SJSA1 (cell line): ENCODE measurements at regions not wholly inside any gene's neighbourhood (a gene's known extent, or its start where the extent isn't known, plus 50 kb on each side); places are given as distances from the start of the nearest gene placed in this dataset.

ENCODE experiments used
- DNase-seq, 2 experiments: peaks; one replicate each; pipeline ENCODE4 v3.0.0-alpha.2; 2015 to 2020; ENCODE audit warnings: low spot score in 2 of 2, low read depth in 1 of 2
- H3K27ac ChIP-seq: fragments of 250-450 bp; sonication (Bioruptor Pico); 2 replicates; pipeline ENCODE4 v1.5.1; 2020; ENCODE audit warnings: mild to moderate bottlenecking, moderate library complexity
- H3K27me3 ChIP-seq: fragments of 250-450 bp; sonication (Bioruptor Pico); replicated peaks from 2 replicates; pipeline ENCODE4 v1.5.1; 2020; ENCODE audit warnings: mild to moderate bottlenecking, moderate library complexity
- H3K36me3 ChIP-seq: fragments of 250-450 bp; sonication (Bioruptor Pico); 2 replicates; pipeline ENCODE4 v1.5.1; 2020; ENCODE audit warnings: mild to moderate bottlenecking
- H3K4me1 ChIP-seq: fragments of 250-450 bp; sonication (Bioruptor Pico); replicated peaks from 2 replicates; pipeline ENCODE4 v1.6.1; 2021; ENCODE audit warnings: mild to moderate bottlenecking
- H3K4me3 ChIP-seq: fragments of 250-450 bp; sonication (Bioruptor Pico); 2 replicates; pipeline ENCODE4 v1.5.1; 2020; ENCODE audit warnings: mild to moderate bottlenecking
- H3K9me3 ChIP-seq: fragments of 250-450 bp; sonication (Bioruptor Pico); replicated peaks from 2 replicates; pipeline ENCODE4 v1.5.1; 2020; ENCODE audit warnings: mild to moderate bottlenecking

GRCh38 chr3:124257336-124257864 lies 265.5 kb upstream of the ROPN1 start:
- H3K9me3 ChIP-seq, result no peaks in the 10 kb centered on the region
- H3K4me3 ChIP-seq, result no peak overlapping the region
- H3K27me3 ChIP-seq, result no peaks in the 10 kb centered on the region
- DNase-seq, result no peak
- peaks cover 22% of the 10 kb centered on the region for H3K4me1 ChIP-seq
- H3K27ac ChIP-seq, result no peak overlapping the region
- H3K36me3 ChIP-seq, result no peaks in the 10 kb centered on the region

GRCh38 chr3:124258057-124258500 lies 266.2 kb upstream of the ROPN1 start:
- no peaks in the 10 kb centered on the region for H3K36me3 ChIP-seq
- H3K9me3 ChIP-seq, result no peaks in the 10 kb centered on the region
- DNase-seq, result no peak
- no peaks in the 10 kb centered on the region for H3K27me3 ChIP-seq
- H3K4me1 ChIP-seq, result peaks cover 29% of the 10 kb centered on the region
- H3K4me3 ChIP-seq, result no peak overlapping the region
- H3K27ac ChIP-seq, result no peak overlapping the region

DNA sequence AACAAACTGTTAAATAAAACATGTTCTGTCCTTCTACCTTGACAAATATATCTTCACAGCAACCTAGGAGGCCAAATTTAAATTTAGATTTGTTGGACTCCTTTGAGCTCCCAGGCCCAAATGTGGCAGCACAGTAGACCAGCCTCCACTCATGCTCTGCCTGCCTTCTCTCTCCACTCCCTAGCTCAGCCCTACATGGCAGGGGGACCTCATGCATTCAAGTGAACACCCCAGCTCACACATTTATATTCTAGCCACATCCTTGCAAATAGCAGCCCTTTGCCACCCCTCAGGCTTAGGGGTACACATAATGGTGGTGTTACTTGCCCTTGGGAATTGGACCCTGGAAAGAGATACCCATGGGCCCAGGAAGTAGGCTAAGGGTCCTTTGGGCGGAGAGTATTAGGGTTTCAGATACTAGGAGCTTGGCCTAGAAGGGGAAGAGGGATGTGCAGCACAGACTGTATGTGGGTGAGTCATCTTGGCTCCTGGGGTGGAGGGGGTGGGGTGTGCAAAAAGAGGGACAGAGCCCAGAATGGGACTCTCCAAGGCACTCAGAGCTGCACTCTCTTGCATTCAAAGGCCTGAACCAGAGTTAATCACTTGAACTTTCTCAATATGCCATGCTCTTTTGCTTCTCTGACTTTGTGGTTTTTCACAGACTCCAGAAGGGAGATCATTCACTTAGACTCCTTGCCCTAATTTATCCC lies 268.4 kb upstream of the ROPN1 start:
- Histone ChIP-seq H3K36me3 (no peaks in the 10 kb centered on the region), H3K27ac (no peak overlapping the region), H3K27me3 (no peaks in the 10 kb centered on the region), H3K4me3 (no peak overlapping the region), H3K4me1 (peaks cover 35% of the 10 kb centered on the region), H3K9me3 (no peaks in the 10 kb centered on the region)
- DNase-seq, result peak; percentile 44 to 70

- Histone ChIP-seq H3K27ac (no peak overlapping the region), H3K4me3 (no peak overlapping the region), H3K4me1 (peaks cover 36% of the 10 kb centered on the region), H3K9me3 (no peaks in the 10 kb centered on the region), H3K36me3 (0 out of 2 replicates have a peak, but pooled peaks cover 2% of the 10 kb centered on the region), H3K27me3 (no peaks in the 10 kb centered on the region)
- no peak for DNase-seq
Measured at GRCh38 chr3:124261306-124261705, 269.4 kb upstream of the ROPN1 start.

- peak; percentile 64 to 65 for DNase-seq
- H3K9me3 ChIP-seq, result no peaks in the 10 kb centered on the region
- H3K4me3 ChIP-seq, result no peak overlapping the region
- H3K27ac ChIP-seq, result peak overlapping the region; percentile 64
- H3K4me1 ChIP-seq, result peaks cover 42% of the 10 kb centered on the region
- 0 out of 2 replicates have a peak, but pooled peaks cover 2% of the 10 kb centered on the region for H3K36me3 ChIP-seq
- no peaks in the 10 kb centered on the region for H3K27me3 ChIP-seq
Measured at GRCh38 chr3:124263168-124263567, 271.2 kb upstream of the ROPN1 start.

DNA sequence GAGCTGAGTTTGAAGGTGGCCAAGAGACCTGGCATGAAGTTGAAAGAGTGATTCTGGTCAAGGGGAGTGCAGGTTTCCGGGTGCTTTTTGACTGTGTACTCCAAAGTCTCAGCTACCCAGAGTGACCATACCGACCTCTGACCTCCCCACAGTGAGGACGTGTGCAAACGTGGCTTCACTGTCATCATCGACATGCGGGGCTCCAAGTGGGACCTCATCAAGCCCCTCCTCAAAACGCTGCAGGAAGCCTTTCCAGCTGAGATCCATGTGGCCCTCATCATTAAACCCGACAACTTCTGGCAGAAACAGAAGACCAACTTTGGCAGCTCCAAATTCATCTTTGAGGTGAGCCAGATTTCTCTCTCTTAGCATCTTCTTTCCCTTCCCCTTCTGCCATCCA lies 272.4 kb upstream of the ROPN1 start:
- H3K4me3 ChIP-seq, result no peak overlapping the region
- peaks cover 42% of the 10 kb centered on the region for H3K4me1 ChIP-seq
- 0 out of 2 replicates have a peak, but pooled peaks cover 2% of the 10 kb centered on the region for H3K36me3 ChIP-seq
- no peaks in the 10 kb centered on the region for H3K27me3 ChIP-seq
- DNase-seq, result no peak
- no peaks in the 10 kb centered on the region for H3K9me3 ChIP-seq
- H3K27ac ChIP-seq, result no peak overlapping the region

GRCh38 chr3:124266487-124266886 lies 274.6 kb upstream of the ROPN1 start:
- no peaks in the 10 kb centered on the region for H3K27me3 ChIP-seq
- peak in 1 of 2 experiments; percentile 33 for DNase-seq
- H3K36me3 ChIP-seq, result 0 out of 2 replicates have a peak, but pooled peaks cover 2% of the 10 kb centered on the region
- peaks cover 25% of the 10 kb centered on the region for H3K4me1 ChIP-seq
- H3K9me3 ChIP-seq, result no peaks in the 10 kb centered on the region
- H3K27ac ChIP-seq, result no peak overlapping the region
- H3K4me3 ChIP-seq, result no peak overlapping the region

DNA sequence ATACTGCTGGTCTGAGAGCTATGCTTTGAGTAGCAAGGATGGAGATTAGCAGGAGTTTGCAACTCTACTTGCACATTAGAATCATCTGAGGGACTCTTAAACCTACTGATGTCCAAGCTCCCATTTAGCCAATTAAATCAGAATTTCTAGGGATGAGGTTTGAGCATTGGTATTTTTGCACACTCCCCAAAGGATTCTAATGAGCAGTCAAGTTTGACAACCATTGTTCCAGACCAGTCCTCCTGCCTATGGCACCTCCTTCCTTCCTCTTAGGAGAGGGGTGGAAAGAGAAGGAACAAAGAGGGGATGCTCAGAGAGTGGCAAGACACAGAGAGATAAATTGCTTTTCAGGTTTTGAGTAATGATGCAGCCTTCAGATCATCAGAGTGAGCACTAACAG lies 275.5 kb upstream of the ROPN1 start:
- Histone ChIP-seq H3K27me3 (no peaks in the 10 kb centered on the region), H3K27ac (no peak overlapping the region), H3K4me1 (peaks cover 27% of the 10 kb centered on the region), H3K36me3 (0 out of 2 replicates have a peak, but pooled peaks cover 2% of the 10 kb centered on the region), H3K9me3 (no peaks in the 10 kb centered on the region), H3K4me3 (no peak overlapping the region)
- no peak for DNase-seq

- H3K9me3 ChIP-seq, result no peaks in the 10 kb centered on the region
- H3K36me3 ChIP-seq, result 0 out of 2 replicates have a peak, but pooled peaks cover 2% of the 10 kb centered on the region
- H3K4me3 ChIP-seq, result no peak overlapping the region
- H3K27ac ChIP-seq, result no peak overlapping the region
- no peaks in the 10 kb centered on the region for H3K27me3 ChIP-seq
- peaks cover 27% of the 10 kb centered on the region for H3K4me1 ChIP-seq
- no peak for DNase-seq
Measured at GRCh38 chr3:124268355-124268754, 276.4 kb upstream of the ROPN1 start.

DNA sequence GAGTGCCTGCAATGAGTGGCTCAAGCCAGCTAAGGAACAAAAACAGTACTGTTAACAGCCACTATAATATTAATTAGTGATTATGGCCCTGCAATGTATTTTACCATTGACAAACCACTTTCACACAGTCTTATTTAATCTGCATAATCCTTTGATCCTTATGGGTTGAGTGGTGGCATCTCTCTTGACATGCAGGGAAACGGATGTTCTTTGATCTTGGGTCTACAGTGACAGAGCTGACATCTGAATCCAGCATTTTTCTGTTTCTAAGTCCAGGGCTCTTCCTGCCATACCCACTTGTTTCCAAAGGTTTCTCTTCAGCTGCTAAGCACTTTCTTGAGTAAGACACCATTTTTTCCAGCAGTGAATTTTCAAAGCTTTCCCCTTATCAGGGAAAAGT lies 277.7 kb upstream of the ROPN1 start:
- Histone ChIP-seq H3K27me3 (no peaks in the 10 kb centered on the region), H3K4me3 (no peak overlapping the region), H3K36me3 (0 out of 2 replicates have a peak, but pooled peaks cover 2% of the 10 kb centered on the region), H3K4me1 (peaks cover 24% of the 10 kb centered on the region), H3K9me3 (no peaks in the 10 kb centered on the region), H3K27ac (no peak overlapping the region)
- no peak for DNase-seq

DNA sequence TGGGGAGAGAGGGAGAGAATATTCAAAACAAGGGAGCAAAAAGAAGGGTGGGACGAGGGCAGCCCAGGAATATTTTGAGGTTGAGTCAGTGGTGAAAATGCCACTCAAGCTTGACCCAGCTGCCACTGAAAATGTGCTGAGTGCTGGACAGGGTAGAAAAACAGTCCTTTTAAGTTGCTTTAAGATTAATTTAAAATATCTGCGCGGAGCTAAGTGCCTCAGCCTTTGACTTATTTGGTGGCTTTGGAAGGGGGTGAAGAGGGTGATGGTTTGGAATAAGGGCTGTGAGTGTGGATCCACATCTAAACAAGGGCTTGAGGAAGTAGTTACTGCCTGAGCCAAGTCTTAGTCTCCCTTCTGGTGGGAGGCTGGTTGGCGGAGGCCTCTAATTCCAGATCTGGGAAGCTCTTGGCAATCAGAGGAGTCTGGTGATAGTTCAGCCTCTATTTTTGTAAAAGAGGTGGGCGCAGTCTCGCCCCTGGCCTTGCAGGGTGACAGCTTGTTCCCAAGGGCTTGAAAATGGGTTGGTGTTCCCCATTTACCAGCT lies 280.8 kb upstream of the ROPN1 start:
- H3K27ac ChIP-seq, result peak overlapping the region; percentile 10; the same call in 1 of the 2 replicates
- no peak overlapping the region for H3K4me3 ChIP-seq
- H3K4me1 ChIP-seq, result peaks cover 22% of the 10 kb centered on the region
- H3K27me3 ChIP-seq, result no peaks in the 10 kb centered on the region
- peak in 1 of 2 experiments; percentile 41 for DNase-seq
- H3K9me3 ChIP-seq, result no peaks in the 10 kb centered on the region
- no peaks in the 10 kb centered on the region for H3K36me3 ChIP-seq

GRCh38 chr3:124273651-124274050 lies 281.7 kb upstream of the ROPN1 start:
- DNase-seq, result no peak
- H3K36me3 ChIP-seq, result no peaks in the 10 kb centered on the region
- no peaks in the 10 kb centered on the region for H3K9me3 ChIP-seq
- no peak overlapping the region for H3K4me3 ChIP-seq
- peaks cover 22% of the 10 kb centered on the region for H3K4me1 ChIP-seq
- H3K27ac ChIP-seq, result no peak overlapping the region
- no peaks in the 10 kb centered on the region for H3K27me3 ChIP-seq

- Histone ChIP-seq H3K36me3 (no peaks in the 10 kb centered on the region), H3K4me1 (peaks cover 22% of the 10 kb centered on the region), H3K9me3 (no peaks in the 10 kb centered on the region), H3K4me3 (no peak overlapping the region), H3K27me3 (no peaks in the 10 kb centered on the region), H3K27ac (no peak overlapping the region)
- no peak for DNase-seq
Measured at GRCh38 chr3:124274051-124274450, 282.1 kb upstream of the ROPN1 start.

- Histone ChIP-seq H3K9me3 (no peaks in the 10 kb centered on the region), H3K4me1 (peaks cover 22% of the 10 kb centered on the region), H3K27ac (no peak overlapping the region), H3K4me3 (no peak overlapping the region), H3K27me3 (no peaks in the 10 kb centered on the region), H3K36me3 (no peaks in the 10 kb centered on the region)
- no peak for DNase-seq
Measured at GRCh38 chr3:124275412-124275811, 283.5 kb upstream of the ROPN1 start.
